ENCODE measurements at regions not wholly inside any gene's neighbourhood (a gene's known extent, or its start where the extent isn't known, plus 50 kb on each side); places are given as distances from the start of the nearest gene placed in this dataset.

DNA sequence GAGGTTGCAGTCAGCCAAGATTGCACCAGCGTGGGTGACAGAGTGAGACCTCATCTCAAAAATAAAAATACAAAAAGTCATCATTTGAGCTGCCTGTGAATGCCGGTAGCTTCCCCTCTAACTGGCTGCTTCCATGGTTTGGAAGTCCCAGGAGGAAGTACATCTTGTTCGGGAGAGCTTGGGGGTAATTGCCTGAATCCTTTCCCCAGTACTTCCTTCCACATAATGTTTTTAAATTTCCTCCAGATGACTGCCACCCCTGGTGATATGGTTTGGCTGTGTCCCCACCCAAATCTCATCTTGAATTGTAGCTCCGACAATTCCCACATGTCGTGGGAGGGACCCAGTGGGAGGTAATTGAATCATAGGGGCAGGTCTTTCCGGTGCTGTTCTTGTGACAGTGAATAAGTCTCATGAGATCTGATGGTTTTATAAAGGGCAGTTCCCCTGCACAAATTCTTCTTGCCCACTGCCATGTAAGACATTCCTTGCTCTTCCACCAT lies 87.2 kb downstream of the SPRING1 start (continued):
- TF ChIP-seq, protein P1, sequence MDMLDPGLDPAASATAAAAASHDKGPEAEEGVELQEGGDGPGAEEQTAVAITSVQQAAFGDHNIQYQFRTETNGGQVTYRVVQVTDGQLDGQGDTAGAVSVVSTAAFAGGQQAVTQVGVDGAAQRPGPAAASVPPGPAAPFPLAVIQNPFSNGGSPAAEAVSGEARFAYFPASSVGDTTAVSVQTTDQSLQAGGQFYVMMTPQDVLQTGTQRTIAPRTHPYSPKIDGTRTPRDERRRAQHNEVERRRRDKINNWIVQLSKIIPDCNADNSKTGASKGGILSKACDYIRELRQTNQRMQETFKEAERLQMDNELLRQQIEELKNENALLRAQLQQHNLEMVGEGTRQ (IDR thresholded peaks at IDR 0.05; ENCODE audit: borderline replicate concordance, low read depth, low read length) = no peak
- TF ChIP-seq, protein P2, sequence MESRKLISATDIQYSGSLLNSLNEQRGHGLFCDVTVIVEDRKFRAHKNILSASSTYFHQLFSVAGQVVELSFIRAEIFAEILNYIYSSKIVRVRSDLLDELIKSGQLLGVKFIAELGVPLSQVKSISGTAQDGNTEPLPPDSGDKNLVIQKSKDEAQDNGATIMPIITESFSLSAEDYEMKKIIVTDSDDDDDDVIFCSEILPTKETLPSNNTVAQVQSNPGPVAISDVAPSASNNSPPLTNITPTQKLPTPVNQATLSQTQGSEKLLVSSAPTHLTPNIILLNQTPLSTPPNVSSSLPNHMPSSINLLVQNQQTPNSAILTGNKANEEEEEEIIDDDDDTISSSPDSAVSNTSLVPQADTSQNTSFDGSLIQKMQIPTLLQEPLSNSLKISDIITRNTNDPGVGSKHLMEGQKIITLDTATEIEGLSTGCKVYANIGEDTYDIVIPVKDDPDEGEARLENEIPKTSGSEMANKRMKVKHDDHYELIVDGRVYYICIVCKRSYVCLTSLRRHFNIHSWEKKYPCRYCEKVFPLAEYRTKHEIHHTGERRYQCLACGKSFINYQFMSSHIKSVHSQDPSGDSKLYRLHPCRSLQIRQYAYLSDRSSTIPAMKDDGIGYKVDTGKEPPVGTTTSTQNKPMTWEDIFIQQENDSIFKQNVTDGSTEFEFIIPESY (IDR thresholded peaks at IDR 0.05; ENCODE audit: borderline replicate concordance, low read depth) = no peak
- TF ChIP-seq NRF1 (IDR thresholded peaks at IDR 0.05; ENCODE audit: low read depth, low read length) = no peak
- TF ChIP-seq SIN3A (IDR thresholded peaks at IDR 0.05; ENCODE audit: borderline replicate concordance, low read depth, low read length) = no peak

DNA sequence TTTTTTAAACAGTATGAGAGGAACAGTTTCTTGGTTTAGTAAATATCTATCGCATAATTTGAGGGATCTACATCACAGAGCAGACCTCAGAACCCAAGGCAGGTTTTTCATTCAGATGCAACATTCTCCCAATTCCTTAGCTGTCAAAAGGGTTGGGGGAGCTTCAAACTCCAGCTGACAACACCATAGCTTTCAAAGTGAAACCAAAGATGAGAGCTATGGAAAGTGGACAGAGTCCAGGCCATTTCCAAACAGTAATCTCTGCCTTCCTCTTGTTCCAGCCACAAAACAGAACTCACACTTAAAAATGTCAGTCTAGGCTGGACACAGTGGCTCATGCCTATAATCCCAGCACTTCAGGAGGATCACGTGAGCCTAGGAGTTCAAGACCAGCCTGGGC lies 87.8 kb downstream of the SPRING1 start:
- no peak for TF ChIP-seq MXI1 (IDR thresholded peaks at IDR 0.05; ENCODE audit: low read depth, low read length)
- TF ChIP-seq SMC3 (IDR thresholded peaks at IDR 0.05; ENCODE audit: low read depth, low read length) = no peak
- no peak for TF ChIP-seq CHD2 (IDR thresholded peaks at IDR 0.05; ENCODE audit: low read length, partially characterized antibody)
- TF ChIP-seq, protein P2 (IDR thresholded peaks at IDR 0.05; ENCODE audit: borderline replicate concordance, low read depth) = no peak
- TF ChIP-seq, protein P3, sequence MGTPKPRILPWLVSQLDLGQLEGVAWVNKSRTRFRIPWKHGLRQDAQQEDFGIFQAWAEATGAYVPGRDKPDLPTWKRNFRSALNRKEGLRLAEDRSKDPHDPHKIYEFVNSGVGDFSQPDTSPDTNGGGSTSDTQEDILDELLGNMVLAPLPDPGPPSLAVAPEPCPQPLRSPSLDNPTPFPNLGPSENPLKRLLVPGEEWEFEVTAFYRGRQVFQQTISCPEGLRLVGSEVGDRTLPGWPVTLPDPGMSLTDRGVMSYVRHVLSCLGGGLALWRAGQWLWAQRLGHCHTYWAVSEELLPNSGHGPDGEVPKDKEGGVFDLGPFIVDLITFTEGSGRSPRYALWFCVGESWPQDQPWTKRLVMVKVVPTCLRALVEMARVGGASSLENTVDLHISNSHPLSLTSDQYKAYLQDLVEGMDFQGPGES (IDR thresholded peaks at IDR 0.05; ENCODE audit: low read depth, low read length) = no peak
- no peak for TF ChIP-seq NRF1 (IDR thresholded peaks at IDR 0.05; ENCODE audit: low read depth, low read length)
- no peak for TF ChIP-seq FOXJ3 (CRISPR knock-in tag; IDR thresholded peaks at IDR 0.05)
- no peak for TF ChIP-seq EZH2phosphoT487 (IDR thresholded peaks at IDR 0.05; ENCODE audit: borderline replicate concordance, low read depth)
- TF ChIP-seq, protein P4, sequence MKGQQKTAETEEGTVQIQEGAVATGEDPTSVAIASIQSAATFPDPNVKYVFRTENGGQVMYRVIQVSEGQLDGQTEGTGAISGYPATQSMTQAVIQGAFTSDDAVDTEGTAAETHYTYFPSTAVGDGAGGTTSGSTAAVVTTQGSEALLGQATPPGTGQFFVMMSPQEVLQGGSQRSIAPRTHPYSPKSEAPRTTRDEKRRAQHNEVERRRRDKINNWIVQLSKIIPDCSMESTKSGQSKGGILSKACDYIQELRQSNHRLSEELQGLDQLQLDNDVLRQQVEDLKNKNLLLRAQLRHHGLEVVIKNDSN (IDR thresholded peaks at IDR 0.05; ENCODE audit: borderline replicate concordance, low read depth) = no peak
- TF ChIP-seq RCOR1 (IDR thresholded peaks at IDR 0.05; ENCODE audit: low read length) = no peak
- no peak for TF ChIP-seq NFIC (IDR thresholded peaks at IDR 0.05; ENCODE audit: borderline replicate concordance)
- no peak for TF ChIP-seq EP300 (IDR thresholded peaks at IDR 0.05; ENCODE audit: borderline replicate concordance in 1 of 2, low read depth in 1 of 2, low read length in 1 of 2)
- CTCF ChIA-PET = no interaction called here
- no peak overlapping the region for H2AFZ ChIP-seq (ENCODE audit: low read depth)
- H3K27me3 ChIP-seq (ENCODE audit: insufficient read depth) = no peaks in the 10 kb centered on the region
- no peak overlapping the region for H3K4me2 ChIP-seq
- POLR2A ChIA-PET = no interaction called here
- no peaks in the 10 kb centered on the region for H3K36me3 ChIP-seq (replicated peaks in 1 of 2; ENCODE audit: control insufficient read depth in 1 of 2, insufficient read depth in 2 of 2, low read length in 1 of 2)
- no peaks in the 10 kb centered on the region for H3K79me2 ChIP-seq (ENCODE audit: insufficient read depth)
- no peaks in the 10 kb centered on the region for H3F3A ChIP-seq (replicated peaks; ENCODE audit: insufficient read depth)
- H3K27ac ChIP-seq (ENCODE audit: low read depth in 2 of 2, low read length in 1 of 2) = no peak overlapping the region
- no peak overlapping the region for H3K4me3 ChIP-seq (ENCODE audit: low read depth in 2 of 2, low read length in 1 of 2)
- H4K20me1 ChIP-seq (ENCODE audit: insufficient read depth) = no peaks in the 10 kb centered on the region
- no peaks in the 10 kb centered on the region for H3K9me3 ChIP-seq
- 73% methylated on average over 2 of the region's 2 CpGs for WGBS (ENCODE audit: low lambda C conversion rate)
- no peaks in the 10 kb centered on the region for H3K9me2 ChIP-seq
- no peak for DNase-seq
- H3K4me1 ChIP-seq (ENCODE audit: control insufficient read depth in 1 of 2, insufficient read depth in 2 of 2, low read depth in 1 of 2, low read length in 1 of 2) = no peaks in the 10 kb centered on the region
- no peak overlapping the region for H3K9ac ChIP-seq
